ENCODE measurements at regions not wholly inside any gene's neighbourhood (a gene's known extent, or its start where the extent isn't known, plus 50 kb on each side); places are given as distances from the start of the nearest gene placed in this dataset.
"Not testable (repeated sequence)": the region's sequence is repeated elsewhere in the genome, so short reads cannot be mapped to it uniquely, and the experiment has no call there.

DNA sequence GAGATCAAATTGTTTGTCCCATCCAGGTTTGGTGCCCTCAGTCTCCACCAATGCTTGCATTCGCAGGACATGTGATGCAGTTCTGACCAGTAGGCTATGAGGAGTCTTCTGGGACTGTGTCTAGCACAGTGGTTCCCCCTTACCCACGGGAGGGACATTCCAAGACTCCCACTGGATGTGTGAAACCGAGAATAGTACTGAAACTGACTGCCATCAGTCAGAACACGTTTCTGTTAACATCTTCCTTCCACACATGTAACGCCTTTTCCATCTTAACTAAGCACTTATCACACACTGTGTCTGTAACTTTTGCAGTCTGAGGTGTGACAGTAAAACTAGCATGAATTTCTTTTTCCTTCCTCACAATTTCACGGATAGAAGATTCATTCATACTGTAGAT lies 74.7 kb downstream of the PTTG1 start:
- no peak for DNase-seq (ENCODE audit: low read depth)
- TF ChIP-seq, protein P1, sequence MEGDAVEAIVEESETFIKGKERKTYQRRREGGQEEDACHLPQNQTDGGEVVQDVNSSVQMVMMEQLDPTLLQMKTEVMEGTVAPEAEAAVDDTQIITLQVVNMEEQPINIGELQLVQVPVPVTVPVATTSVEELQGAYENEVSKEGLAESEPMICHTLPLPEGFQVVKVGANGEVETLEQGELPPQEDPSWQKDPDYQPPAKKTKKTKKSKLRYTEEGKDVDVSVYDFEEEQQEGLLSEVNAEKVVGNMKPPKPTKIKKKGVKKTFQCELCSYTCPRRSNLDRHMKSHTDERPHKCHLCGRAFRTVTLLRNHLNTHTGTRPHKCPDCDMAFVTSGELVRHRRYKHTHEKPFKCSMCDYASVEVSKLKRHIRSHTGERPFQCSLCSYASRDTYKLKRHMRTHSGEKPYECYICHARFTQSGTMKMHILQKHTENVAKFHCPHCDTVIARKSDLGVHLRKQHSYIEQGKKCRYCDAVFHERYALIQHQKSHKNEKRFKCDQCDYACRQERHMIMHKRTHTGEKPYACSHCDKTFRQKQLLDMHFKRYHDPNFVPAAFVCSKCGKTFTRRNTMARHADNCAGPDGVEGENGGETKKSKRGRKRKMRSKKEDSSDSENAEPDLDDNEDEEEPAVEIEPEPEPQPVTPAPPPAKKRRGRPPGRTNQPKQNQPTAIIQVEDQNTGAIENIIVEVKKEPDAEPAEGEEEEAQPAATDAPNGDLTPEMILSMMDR (IDR thresholded peaks at IDR 0.05; ENCODE audit: insufficient read depth, low read length, poor library complexity, severe bottlenecking): no peak
- Histone ChIP-seq H3K36me3 (ENCODE audit: control insufficient read depth, insufficient read depth, low read length) (no peaks in the 10 kb centered on the region), H3K27me3 (ENCODE audit: control insufficient read depth, insufficient read depth, low read length) (no peaks in the 10 kb centered on the region), H3K4me3 (ENCODE audit: low read depth, low read length) (no peak overlapping the region)

DNA sequence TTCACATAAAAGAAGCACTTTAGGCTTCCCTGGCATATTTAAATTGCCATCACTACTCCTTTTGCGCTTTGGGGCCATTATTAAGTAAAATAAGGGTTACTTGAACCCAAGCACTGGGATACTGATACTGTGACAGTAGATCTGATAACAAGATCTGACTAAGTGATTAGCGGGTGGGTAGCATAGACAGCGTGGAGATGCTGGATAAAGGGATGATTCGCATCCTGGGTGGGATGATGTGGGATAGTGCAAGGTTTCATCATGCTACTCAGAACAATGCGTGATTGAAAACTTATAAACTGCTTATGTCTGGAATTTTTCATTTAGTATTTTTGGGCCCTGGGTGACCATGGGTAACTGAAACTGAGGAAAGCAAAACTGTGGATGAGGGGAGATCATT lies 75.1 kb downstream of the PTTG1 start:
- H3K36me3 ChIP-seq (ENCODE audit: control insufficient read depth, insufficient read depth, low read length): no peaks in the 10 kb centered on the region
- TF ChIP-seq, protein P1 (IDR thresholded peaks at IDR 0.05; ENCODE audit: insufficient read depth, low read length, poor library complexity, severe bottlenecking): no peak
- no peaks in the 10 kb centered on the region for H3K27me3 ChIP-seq (ENCODE audit: control insufficient read depth, insufficient read depth, low read length)
- DNase-seq (ENCODE audit: low read depth): no peak
- no peak overlapping the region for H3K4me3 ChIP-seq (ENCODE audit: low read depth, low read length)

GRCh38 chr5:160497878-160498277 lies 76.2 kb downstream of the PTTG1 start:
- no peak for DNase-seq (ENCODE audit: low read depth)
- TF ChIP-seq, protein P1 (IDR thresholded peaks at IDR 0.05; ENCODE audit: insufficient read depth, low read length, poor library complexity, severe bottlenecking): no peak
- Histone ChIP-seq H3K4me3 (ENCODE audit: low read depth, low read length) (no peak overlapping the region), H3K27me3 (ENCODE audit: control insufficient read depth, insufficient read depth, low read length) (no peaks in the 10 kb centered on the region), H3K36me3 (ENCODE audit: control insufficient read depth, insufficient read depth, low read length) (no peaks in the 10 kb centered on the region)

DNA sequence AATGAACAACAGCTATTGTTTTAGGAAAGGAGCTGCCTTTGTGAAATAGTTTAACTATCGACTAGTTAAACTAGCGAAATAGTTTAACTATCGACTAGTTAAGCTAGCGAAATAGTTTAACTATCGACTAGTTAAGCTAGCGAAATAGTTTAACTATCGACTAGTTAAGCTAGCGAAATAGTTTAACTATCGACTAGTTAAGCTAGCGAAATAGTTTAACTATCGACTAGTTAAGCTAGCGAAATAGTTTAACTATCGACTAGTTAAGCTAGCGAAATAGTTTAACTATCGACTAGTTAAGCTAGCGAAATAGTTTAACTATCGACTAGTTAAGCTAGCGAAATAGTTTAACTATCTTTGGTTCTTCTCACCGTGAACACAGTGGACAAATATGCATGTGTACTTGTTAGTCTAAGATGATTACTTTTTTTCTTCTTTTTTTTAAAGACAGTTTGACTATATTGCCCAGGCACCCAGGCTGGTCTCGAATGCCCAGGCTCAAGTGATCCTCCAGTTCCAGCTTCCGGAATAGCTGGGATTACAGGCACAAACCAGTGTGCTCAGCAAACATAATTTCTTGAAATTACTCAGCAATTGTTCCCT lies 76.9 kb downstream of the PTTG1 start:
- H3K27me3 ChIP-seq (ENCODE audit: control insufficient read depth, insufficient read depth, low read length); H3K4me3 ChIP-seq (ENCODE audit: low read depth, low read length); DNase-seq (ENCODE audit: low read depth); H3K36me3 ChIP-seq (ENCODE audit: control insufficient read depth, insufficient read depth, low read length): not testable (repeated sequence)

DNA sequence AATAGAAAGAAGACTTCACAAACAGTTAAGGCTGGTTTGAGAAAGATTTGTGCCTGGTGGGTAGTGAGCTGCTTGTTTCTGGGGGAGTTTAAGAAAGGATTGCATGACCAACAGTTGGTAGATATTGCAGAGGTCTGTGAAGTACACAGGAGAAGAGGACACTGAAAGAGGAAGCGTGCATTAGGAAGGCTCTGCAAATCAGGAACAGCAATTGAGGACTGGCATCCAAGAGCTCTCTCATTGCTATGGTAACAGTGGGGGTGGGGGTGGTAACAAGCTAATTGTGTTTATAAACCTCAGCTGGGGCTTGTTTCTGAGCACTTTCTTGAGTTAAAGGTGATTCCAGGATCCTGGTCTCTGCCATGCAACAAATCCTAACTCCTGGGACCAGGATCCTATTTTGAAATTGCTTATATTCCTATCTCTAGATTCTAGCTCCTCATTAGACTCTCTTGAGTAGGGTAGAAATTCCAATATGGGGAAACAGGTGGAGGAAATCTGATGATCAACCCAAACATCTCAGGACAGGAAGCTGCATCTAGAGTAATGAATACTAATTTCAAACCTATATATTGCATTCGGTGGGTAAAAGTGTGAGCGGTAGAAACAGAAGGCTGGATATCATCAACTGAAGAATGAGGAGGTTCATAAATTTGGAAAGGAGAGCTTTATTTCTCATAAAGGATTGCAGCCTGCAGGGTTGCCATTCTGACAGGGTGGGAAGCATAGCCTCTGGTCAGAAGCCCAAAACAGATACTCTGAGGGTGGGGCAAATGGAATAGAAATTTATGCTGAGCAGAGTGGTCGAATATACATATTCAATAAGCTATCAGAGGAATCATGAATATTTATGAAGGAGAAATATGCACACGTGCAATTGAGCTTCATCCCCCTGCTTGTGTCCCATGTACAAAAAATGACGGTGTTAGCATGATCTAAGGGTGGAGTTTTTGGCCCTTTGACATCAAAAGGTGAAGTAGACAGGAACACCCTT lies 79.4 kb downstream of the PTTG1 start:
- Histone ChIP-seq H3K36me3 (ENCODE audit: control insufficient read depth, insufficient read depth, low read length) (no peaks in the 10 kb centered on the region), H3K4me3 (ENCODE audit: low read depth, low read length) (no peak overlapping the region), H3K27me3 (ENCODE audit: control insufficient read depth, insufficient read depth, low read length) (no peaks in the 10 kb centered on the region)
- TF ChIP-seq, protein P1 (IDR thresholded peaks at IDR 0.05; ENCODE audit: insufficient read depth, low read length, poor library complexity, severe bottlenecking): no peak
- no peak for DNase-seq (ENCODE audit: low read depth)

- TF ChIP-seq, protein P1 (IDR thresholded peaks at IDR 0.05; ENCODE audit: insufficient read depth, low read length, poor library complexity, severe bottlenecking): no peak
- no peak for DNase-seq (ENCODE audit: low read depth)
- no peak overlapping the region for H3K4me3 ChIP-seq (ENCODE audit: low read depth, low read length)
- H3K36me3 ChIP-seq (ENCODE audit: control insufficient read depth, insufficient read depth, low read length): no peaks in the 10 kb centered on the region
- H3K27me3 ChIP-seq (ENCODE audit: control insufficient read depth, insufficient read depth, low read length): no peaks in the 10 kb centered on the region
Observed at GRCh38 chr5:160504906-160505305, 83.3 kb downstream of the PTTG1 start.
